ENCODE measurements at regions not wholly inside any gene's neighbourhood (a gene's known extent, or its start where the extent isn't known, plus 50 kb on each side); places are given as distances from the start of the nearest gene placed in this dataset.
"Not testable (repeated sequence)": the region's sequence is repeated elsewhere in the genome, so short reads cannot be mapped to it uniquely, and the experiment has no call there.

GRCh38 chr6:14521141-14521540 is 403.6 kb downstream of the CD83 start:
- no peak for TF ChIP-seq CTCF (IDR thresholded peaks at IDR 0.05; ENCODE audit: insufficient read depth, low read depth, low read length, missing control alignments)
- no peak for DNase-seq (ENCODE audit: low read depth)
- H3K4me3 ChIP-seq (ENCODE audit: low read length), result no peak overlapping the region

- H3K4me3 ChIP-seq (ENCODE audit: low read length), result not testable (repeated sequence)
Observed at GRCh38 chr6:14521861-14522260, 404.3 kb downstream of the CD83 start.

GRCh38 chr6:14524319-14524718 is 406.7 kb downstream of the CD83 start:
- DNase-seq (ENCODE audit: low read depth), result no peak
- no peak overlapping the region for H3K4me3 ChIP-seq (ENCODE audit: low read length)
- TF ChIP-seq CTCF (IDR thresholded peaks at IDR 0.05; ENCODE audit: insufficient read depth, low read depth, low read length, missing control alignments), result no peak

More at GRCh38 chr6:14521861-14522260, 404.3 kb downstream of the CD83 start:
- DNase-seq (ENCODE audit: low read depth), result not testable (repeated sequence)

- no peak for TF ChIP-seq CTCF (IDR thresholded peaks at IDR 0.05; ENCODE audit: insufficient read depth, low read depth, low read length, missing control alignments)
- no peak overlapping the region for H3K4me3 ChIP-seq (ENCODE audit: low read length)
- no peak for DNase-seq (ENCODE audit: low read depth)
Observed at GRCh38 chr6:14530385-14530784, 412.8 kb downstream of the CD83 start.

GRCh38 chr6:14533446-14533845 is 415.9 kb downstream of the CD83 start:
- DNase-seq (ENCODE audit: low read depth), result no peak
- TF ChIP-seq CTCF (IDR thresholded peaks at IDR 0.05; ENCODE audit: insufficient read depth, low read depth, low read length, missing control alignments), result no peak
- H3K4me3 ChIP-seq (ENCODE audit: low read length), result no peak overlapping the region

GRCh38 chr6:14537030-14537429 is 419.5 kb downstream of the CD83 start:
- H3K4me3 ChIP-seq (ENCODE audit: low read length), result no peak overlapping the region
- TF ChIP-seq CTCF (IDR thresholded peaks at IDR 0.05; ENCODE audit: insufficient read depth, low read depth, low read length, missing control alignments), result no peak
- peak; percentile 59 for DNase-seq (ENCODE audit: low read depth)

- no peak overlapping the region for H3K4me3 ChIP-seq (ENCODE audit: low read length)
- no peak for DNase-seq (ENCODE audit: low read depth)
- TF ChIP-seq CTCF (IDR thresholded peaks at IDR 0.05; ENCODE audit: insufficient read depth, low read depth, low read length, missing control alignments), result no peak
Observed at GRCh38 chr6:14540276-14540675, 422.7 kb downstream of the CD83 start.
